GM12891 (cell line): ENCODE measurements at regions not wholly inside any gene's neighbourhood (a gene's known extent, or its start where the extent isn't known, plus 50 kb on each side); places are given as distances from the start of the nearest gene placed in this dataset.

Experiments used
- POLR2A ChIP-seq: IDR thresholded peaks from 2 replicates; pipeline ENCODE4 v1.6.1; 2011; ENCODE audit warnings: low read depth, low read length, control low read depth
- POLR2AphosphoS5 ChIP-seq: IDR thresholded peaks from 2 replicates; pipeline ENCODE4 v1.6.1; 2011; ENCODE audit warnings: low read depth, low read length, control low read depth
- POU2F2 ChIP-seq: IDR thresholded peaks from 2 replicates; pipeline ENCODE4 v1.6.1; 2011; ENCODE audit warnings: low read depth, mild to moderate bottlenecking, control low read depth, low read length, moderate library complexity

DNA sequence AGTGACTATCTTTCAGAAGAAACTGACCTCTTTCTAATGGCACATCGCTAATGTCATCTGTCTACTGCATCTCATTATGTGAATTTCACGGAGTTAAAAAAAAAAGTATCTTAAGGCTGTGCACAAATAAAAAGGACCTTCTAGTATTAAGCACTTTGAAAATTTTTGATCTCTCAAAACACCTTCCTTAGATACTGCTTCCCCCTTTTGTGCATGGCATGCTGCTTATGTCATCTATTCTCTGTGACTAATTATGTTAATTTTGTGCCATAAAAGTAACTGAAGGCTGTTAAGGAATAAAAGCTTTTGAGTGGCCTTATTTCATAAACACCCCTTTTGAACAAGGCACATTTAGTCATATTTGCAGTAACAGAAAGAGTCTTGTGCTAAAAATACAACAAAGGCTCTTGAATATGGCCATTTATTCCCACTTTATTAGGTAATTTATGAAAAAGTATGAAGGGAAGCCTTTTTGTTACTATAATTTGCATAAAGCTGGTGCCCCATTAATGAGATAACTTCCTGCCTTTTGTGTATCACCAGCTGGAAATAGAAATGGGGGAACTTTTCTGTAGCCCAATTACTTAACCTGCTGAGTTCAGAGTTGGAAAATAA, 1412.0 kb upstream of the ZEB2 start:
- TF ChIP-seq POLR2A (no peak), POLR2AphosphoS5 (no peak), POU2F2 (no peak)
